Kidney (tissue), 13 donors: ENCODE measurements at regions not wholly inside any gene's neighbourhood (a gene's known extent, or its start where the extent isn't known, plus 50 kb on each side); places are given as distances from the start of the nearest gene placed in this dataset.

ENCODE experiments used
- DNase-seq, 5 donors: peaks; one replicate each; pipeline ENCODE4 v3.0.0-alpha.2; 2013 to 2020
- FAIRE-seq: peaks from 2 replicates; lab custom pipeline; 2012; peaks lifted over from hg19 to GRCh38; lab: Jason Lieb, UNC
- H3K27ac ChIP-seq, 2 donors: one replicate each; pipeline ENCODE4 v1.7.0; 2013; ENCODE audit warnings: low read depth in 2 of 2, low read length in 2 of 2, inconsistent platforms in 1 of 2
- H3K27me3 ChIP-seq: one replicate; pipeline ENCODE4 v1.7.1; 2013; ENCODE audit warnings: low read length, inconsistent platforms; ENCODE audit not compliant: control insufficient read depth, insufficient read depth
- H3K36me3 ChIP-seq, 3 donors: one replicate each; pipeline versions ENCODE4 v1.7.0 to v1.7.1; 2013; ENCODE audit warnings: low read length in 3 of 3, control low read depth in 1 of 3, inconsistent platforms in 1 of 3; ENCODE audit not compliant: insufficient read depth in 3 of 3, control insufficient read depth in 2 of 3
- H3K4me1 ChIP-seq, 3 donors: one replicate each; pipeline versions ENCODE4 v1.7.0 to v1.7.1; 2013; ENCODE audit warnings: low read length in 3 of 3, inconsistent platforms in 1 of 3, low read depth in 1 of 3; ENCODE audit not compliant: control insufficient read depth in 2 of 3, insufficient read depth in 2 of 3
- H3K4me3 ChIP-seq, 3 donors: one replicate each; pipeline versions ENCODE4 v1.7.0 to v1.8.1; 2013; ENCODE audit warnings: low read length in 3 of 3, control low read depth in 1 of 3, inconsistent platforms in 1 of 3
- H3K9ac ChIP-seq, 3 donors: one replicate each; pipeline versions ENCODE4 v1.7.0 to v1.7.1; 2013; ENCODE audit warnings: low read length in 3 of 3, control low read depth in 1 of 3, inconsistent platforms in 1 of 3
- H3K9me3 ChIP-seq, 3 donors: one replicate each; pipeline versions ENCODE4 v1.7.0 to v1.7.1; 2013; ENCODE audit warnings: low read length in 3 of 3, control low read depth in 1 of 3, inconsistent platforms in 1 of 3; ENCODE audit not compliant: control insufficient read depth in 2 of 3, insufficient read depth in 1 of 3
- intact Hi-C: fragments of 100-400 bp; cut with DNase I; formaldehyde crosslinking; loops from one replicate; pipeline ENCODE4 v1.11.1; 2022
- TF ChIP-seq, protein P1 (sequence below): IDR thresholded peaks from 3 replicates; pipeline ENCODE4 v1.5.1; 2012; ENCODE audit warnings: mild to moderate bottlenecking, moderate library complexity, borderline replicate concordance; ENCODE audit not compliant: insufficient read depth; ENCODE audit errors: extremely low read depth
- donor health status: control.
- donor health status: control.
- donor health status: control.
- donor health status: control.
- donor health status: control.
- donor health status: DM: yes; HTN: yes; CAD: no.
- donor health status: Normal renal cell carcinoma (clear cell type).

DNA sequence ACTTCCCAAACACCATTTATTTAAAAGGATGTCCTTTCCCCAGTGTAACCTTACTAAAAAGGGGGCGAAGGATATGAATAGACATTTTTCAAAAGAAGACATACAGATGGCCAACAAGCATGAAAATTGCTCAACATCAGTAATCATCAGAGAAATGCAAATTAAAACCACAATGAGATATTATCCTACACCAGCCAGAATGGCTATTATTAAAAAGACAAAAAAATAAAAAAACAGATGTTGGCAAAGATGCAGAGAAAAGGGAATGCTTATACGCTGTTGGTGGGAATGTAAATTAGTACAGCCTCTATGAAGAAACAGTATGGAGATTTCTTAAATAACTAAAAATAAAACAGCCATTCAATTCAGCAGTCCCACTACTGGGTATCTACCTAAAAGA lies 142.3 kb upstream of the NT5C1B start:
- no peaks in the 10 kb centered on the region for H3K36me3 ChIP-seq
- H3K9me3 ChIP-seq = no peaks in the 10 kb centered on the region
- DNase-seq = no peak
- FAIRE-seq = no peak
- TF ChIP-seq, protein P1, sequence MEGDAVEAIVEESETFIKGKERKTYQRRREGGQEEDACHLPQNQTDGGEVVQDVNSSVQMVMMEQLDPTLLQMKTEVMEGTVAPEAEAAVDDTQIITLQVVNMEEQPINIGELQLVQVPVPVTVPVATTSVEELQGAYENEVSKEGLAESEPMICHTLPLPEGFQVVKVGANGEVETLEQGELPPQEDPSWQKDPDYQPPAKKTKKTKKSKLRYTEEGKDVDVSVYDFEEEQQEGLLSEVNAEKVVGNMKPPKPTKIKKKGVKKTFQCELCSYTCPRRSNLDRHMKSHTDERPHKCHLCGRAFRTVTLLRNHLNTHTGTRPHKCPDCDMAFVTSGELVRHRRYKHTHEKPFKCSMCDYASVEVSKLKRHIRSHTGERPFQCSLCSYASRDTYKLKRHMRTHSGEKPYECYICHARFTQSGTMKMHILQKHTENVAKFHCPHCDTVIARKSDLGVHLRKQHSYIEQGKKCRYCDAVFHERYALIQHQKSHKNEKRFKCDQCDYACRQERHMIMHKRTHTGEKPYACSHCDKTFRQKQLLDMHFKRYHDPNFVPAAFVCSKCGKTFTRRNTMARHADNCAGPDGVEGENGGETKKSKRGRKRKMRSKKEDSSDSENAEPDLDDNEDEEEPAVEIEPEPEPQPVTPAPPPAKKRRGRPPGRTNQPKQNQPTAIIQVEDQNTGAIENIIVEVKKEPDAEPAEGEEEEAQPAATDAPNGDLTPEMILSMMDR = no peak
- no peak overlapping the region for H3K27ac ChIP-seq
- intact Hi-C loops = no loop called here
- no peaks in the 10 kb centered on the region for H3K4me1 ChIP-seq
- no peak overlapping the region for H3K9ac ChIP-seq
- no peaks in the 10 kb centered on the region for H3K27me3 ChIP-seq
- no peak overlapping the region for H3K4me3 ChIP-seq

DNA sequence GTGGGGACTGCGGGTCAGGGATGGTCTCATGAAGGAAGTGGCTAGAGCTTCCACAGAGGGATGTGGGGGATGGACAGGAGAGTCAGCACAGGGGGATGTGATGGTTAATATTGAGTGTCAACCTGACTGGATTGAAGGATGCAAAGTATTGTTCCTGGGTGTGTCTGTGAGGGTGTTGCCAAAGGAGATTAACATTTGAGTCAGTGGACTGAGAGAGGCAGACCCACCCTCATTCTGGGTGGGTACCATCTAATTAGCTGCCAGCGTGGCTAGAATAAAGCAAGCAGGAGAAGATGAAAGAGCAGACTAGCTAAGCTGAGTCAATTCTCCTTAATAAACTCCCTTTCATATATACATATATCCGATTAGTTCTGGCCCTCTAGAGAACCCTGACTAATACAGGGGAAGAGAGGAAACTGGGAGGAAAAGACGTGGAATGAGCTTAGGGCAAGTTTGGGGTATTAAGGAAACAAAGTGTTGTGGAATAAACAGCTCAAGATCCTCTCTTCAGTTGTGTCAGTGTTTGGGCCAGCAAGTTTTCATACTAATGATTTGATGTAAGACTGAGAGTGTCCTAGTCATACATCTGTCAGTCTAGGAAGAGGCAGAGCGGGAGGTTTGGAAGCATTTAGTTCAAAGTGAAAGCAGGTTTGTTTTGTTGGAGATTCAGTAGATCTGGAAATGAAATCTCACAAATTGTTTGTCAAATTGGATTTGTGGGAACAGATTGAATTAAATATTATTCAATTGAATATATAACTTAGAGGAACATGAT lies 135.2 kb upstream of the NT5C1B start:
- H3K4me1 ChIP-seq = no peaks in the 10 kb centered on the region
- no peaks in the 10 kb centered on the region for H3K27me3 ChIP-seq
- H3K36me3 ChIP-seq = no peaks in the 10 kb centered on the region
- TF ChIP-seq, protein P1 = no peak
- H3K27ac ChIP-seq = no peak overlapping the region
- no peak for FAIRE-seq
- H3K9ac ChIP-seq = no peak overlapping the region
- no peaks in the 10 kb centered on the region for H3K9me3 ChIP-seq
- no peak overlapping the region for H3K4me3 ChIP-seq
- intact Hi-C loops = no loop called here
- no peak for DNase-seq

- Histone ChIP-seq H3K27me3 (no peaks in the 10 kb centered on the region), H3K9ac (no peak overlapping the region), H3K36me3 (no peaks in the 10 kb centered on the region), H3K4me3 (no peak overlapping the region), H3K27ac (no peak overlapping the region), H3K4me1 (no peaks in the 10 kb centered on the region), H3K9me3 (no peaks in the 10 kb centered on the region)
- no peak for FAIRE-seq
- intact Hi-C loops = no loop called here
- TF ChIP-seq, protein P1 = no peak
- DNase-seq = no peak
These were observed 133.8 kb upstream of the NT5C1B start for GRCh38 chr2:18723219-18723618.
